Coronary artery (tissue), 2 donors: ENCODE measurements at regions not wholly inside any gene's neighbourhood (a gene's known extent, or its start where the extent isn't known, plus 50 kb on each side); places are given as distances from the start of the nearest gene placed in this dataset.

Experiments used
- DNase-seq: peaks from one replicate; pipeline ENCODE4 v3.0.0-alpha.2; 2017; ENCODE audit warnings: low spot score
- H3K27ac ChIP-seq, 2 donors: fragments of 200-600 bp; sonication (generic); one replicate each; pipeline ENCODE4 v1.5.1; 2016 to 2019
- H3K4me3 ChIP-seq: fragments of 200-600 bp; sonication (generic); 2 replicates; pipeline ENCODE4 v1.5.1; 2016; ENCODE audit warnings: mild to moderate bottlenecking, moderate library complexity
- TF ChIP-seq, protein P1 (sequence below): fragments of 200-600 bp; sonication (generic); IDR thresholded peaks from one replicate; pipeline ENCODE4 v1.5.1; 2019; ENCODE audit warnings: antibody characterized with exemption

GRCh38 chr17:71528210-71528609 is 592.6 kb upstream of the SOX9 start:
- Histone ChIP-seq H3K4me3 (no peak overlapping the region), H3K27ac (no peak overlapping the region)
- TF ChIP-seq, protein P1, sequence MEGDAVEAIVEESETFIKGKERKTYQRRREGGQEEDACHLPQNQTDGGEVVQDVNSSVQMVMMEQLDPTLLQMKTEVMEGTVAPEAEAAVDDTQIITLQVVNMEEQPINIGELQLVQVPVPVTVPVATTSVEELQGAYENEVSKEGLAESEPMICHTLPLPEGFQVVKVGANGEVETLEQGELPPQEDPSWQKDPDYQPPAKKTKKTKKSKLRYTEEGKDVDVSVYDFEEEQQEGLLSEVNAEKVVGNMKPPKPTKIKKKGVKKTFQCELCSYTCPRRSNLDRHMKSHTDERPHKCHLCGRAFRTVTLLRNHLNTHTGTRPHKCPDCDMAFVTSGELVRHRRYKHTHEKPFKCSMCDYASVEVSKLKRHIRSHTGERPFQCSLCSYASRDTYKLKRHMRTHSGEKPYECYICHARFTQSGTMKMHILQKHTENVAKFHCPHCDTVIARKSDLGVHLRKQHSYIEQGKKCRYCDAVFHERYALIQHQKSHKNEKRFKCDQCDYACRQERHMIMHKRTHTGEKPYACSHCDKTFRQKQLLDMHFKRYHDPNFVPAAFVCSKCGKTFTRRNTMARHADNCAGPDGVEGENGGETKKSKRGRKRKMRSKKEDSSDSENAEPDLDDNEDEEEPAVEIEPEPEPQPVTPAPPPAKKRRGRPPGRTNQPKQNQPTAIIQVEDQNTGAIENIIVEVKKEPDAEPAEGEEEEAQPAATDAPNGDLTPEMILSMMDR: no peak
- no peak for DNase-seq

DNA sequence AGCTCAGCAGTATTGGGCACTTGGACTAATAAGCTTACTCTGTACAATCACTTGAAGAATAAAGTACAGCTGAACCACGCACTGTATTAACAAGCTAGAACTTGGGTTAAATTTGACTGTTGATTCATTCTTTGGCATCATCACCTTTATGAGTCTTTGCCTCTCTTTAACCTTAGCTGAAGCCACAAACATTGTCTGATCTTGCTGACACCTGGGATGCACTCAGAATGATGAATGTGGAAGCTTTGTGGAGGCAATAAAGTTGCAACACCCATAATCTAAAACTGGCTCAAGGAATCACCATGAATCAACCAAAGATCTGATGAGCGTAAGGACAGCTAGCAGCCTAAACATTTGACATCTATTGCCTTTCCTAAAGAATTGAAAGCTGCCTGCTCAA is 590.6 kb upstream of the SOX9 start:
- no peak overlapping the region for H3K27ac ChIP-seq
- H3K4me3 ChIP-seq: no peak overlapping the region
- no peak for DNase-seq
- TF ChIP-seq, protein P1: no peak

- DNase-seq: no peak
- TF ChIP-seq, protein P1: no peak
- no peak overlapping the region for H3K4me3 ChIP-seq
- no peak overlapping the region for H3K27ac ChIP-seq
Measured at GRCh38 chr17:71535321-71535720, 585.5 kb upstream of the SOX9 start.

DNA sequence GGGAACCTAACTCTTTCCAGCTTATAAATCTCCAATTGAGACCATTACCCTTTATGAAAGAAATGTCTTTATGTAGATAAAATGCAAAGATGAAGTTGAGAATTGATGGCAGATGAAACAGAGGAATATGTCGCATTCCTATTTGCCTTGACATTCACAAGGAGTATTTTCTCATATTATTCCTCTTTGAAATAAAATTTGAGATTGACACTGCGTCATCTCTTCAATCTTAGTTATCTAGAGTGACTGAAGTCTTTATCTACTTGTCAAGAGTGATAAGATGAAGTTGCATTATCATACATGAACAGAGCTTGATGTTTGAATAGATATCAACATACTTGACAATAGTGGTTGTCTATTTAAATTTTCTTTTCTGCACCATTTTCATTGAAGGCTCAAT is 574.4 kb upstream of the SOX9 start:
- TF ChIP-seq, protein P1: no peak
- Histone ChIP-seq H3K4me3 (no peak overlapping the region), H3K27ac (no peak overlapping the region)
- no peak for DNase-seq

DNA sequence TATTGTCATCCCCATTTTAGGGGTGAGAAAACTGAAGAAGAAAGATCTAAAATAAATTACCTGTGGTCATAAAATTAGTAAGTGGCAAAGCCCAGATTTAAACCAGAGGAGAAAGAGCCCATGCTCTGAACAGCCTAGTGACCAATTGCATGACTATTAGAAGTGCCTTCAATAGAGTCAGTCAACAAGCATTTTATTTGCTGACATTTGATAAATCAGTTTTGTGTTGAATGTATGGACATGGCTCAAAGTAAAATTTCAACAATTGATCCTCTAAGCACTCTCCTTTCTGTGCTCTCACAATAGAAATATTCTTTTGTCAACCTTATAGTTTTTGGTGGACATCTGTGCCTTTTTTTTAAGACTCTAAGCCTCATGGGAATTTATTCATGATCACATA is 572.9 kb upstream of the SOX9 start:
- Histone ChIP-seq H3K4me3 (no peak overlapping the region), H3K27ac (no peak overlapping the region)
- TF ChIP-seq, protein P1: no peak
- no peak for DNase-seq

DNA sequence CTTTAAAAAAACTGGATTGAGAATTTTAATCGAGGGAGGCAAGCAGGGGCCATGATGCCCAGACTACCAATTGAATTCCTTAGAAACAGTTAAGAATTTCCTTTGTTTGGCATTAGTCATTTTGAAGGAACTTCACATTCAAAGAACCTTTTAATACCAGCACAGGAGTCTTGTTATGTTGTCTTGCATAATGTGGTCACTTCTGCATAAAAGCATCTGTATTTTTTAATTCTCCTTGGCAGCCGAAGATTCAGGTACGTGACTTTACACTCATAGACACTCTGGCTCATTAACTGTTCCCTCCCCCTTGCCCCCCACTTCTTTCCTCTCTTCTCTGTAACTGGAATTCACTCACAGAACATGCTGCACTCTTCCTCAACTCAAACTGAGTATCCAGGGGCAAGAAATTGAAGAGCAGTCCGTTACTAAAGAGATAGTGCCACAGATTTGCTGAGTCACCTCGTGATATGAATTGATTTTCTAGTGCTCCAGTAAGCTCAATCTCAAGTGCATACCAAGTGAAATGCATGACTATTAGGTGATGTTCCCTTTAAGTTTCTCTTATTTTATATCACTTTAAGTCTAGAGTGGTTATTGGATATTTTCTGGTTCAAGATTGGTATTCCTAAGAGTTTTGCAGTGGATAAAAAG is 572.2 kb upstream of the SOX9 start:
- Histone ChIP-seq H3K4me3 (no peak overlapping the region), H3K27ac (no peak overlapping the region)
- DNase-seq: no peak
- TF ChIP-seq, protein P1: no peak

DNA sequence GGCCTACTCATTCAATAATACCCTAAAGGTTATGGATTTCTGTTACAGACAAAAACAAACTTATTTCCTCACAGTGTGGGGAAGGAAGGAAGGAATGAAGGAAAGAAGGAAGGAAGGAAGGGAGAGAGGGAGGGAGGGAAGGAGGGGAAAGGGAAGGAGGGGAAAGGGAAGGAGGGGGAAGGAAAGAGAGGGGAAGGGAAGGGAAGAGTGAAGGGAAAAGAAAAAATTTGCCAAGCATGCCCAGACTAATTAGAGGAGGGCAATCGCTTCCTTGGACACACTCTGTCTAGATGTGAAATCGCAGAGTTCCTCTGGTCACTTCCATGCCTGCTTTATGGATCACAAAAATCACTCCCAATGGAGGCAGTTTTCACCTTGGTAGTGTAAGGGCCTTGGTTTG is 570.1 kb upstream of the SOX9 start:
- no peak overlapping the region for H3K4me3 ChIP-seq
- TF ChIP-seq, protein P1: no peak
- DNase-seq: no peak
- H3K27ac ChIP-seq: no peak overlapping the region
